ENCODE measurements at regions not wholly inside any gene's neighbourhood (a gene's known extent, or its start where the extent isn't known, plus 50 kb on each side); places are given as distances from the start of the nearest gene placed in this dataset.

- DNase-seq: no peak
These were observed 212.9 kb downstream of the ACTL7B start for GRCh38 chr9:108642871-108643270.

- DNase-seq: no peak
These were observed 215.6 kb downstream of the ACTL7B start for GRCh38 chr9:108640230-108640629.

- no peak for DNase-seq
These were observed 216.1 kb downstream of the ACTL7B start for GRCh38 chr9:108639696-108640095.

- no peak for DNase-seq
These were observed 216.7 kb downstream of the ACTL7B start for GRCh38 chr9:108639091-108639490.

GRCh38 chr9:108637340-108637739, 218.4 kb downstream of the ACTL7B start:
- DNase-seq: no peak

- no peak for DNase-seq
These were observed 219.8 kb downstream of the ACTL7B start for GRCh38 chr9:108636013-108636412.

GRCh38 chr9:108634672-108635462, 220.9 kb downstream of the ACTL7B start:
- DNase-seq: no peak

GRCh38 chr9:108634204-108634603, 221.6 kb downstream of the ACTL7B start:
- peak; percentile 88 for DNase-seq

GRCh38 chr9:108631496-108632285, 224.1 kb downstream of the ACTL7B start:
- no peak for DNase-seq

GRCh38 chr9:108628316-108628715, 227.5 kb downstream of the ACTL7B start:
- no peak for DNase-seq

GRCh38 chr9:108626743-108627142, 229.0 kb downstream of the ACTL7B start:
- no peak for DNase-seq

GRCh38 chr9:108621991-108622855, 233.6 kb downstream of the ACTL7B start:
- no peak for DNase-seq

- DNase-seq: no peak
These were observed 235.0 kb downstream of the ACTL7B start for GRCh38 chr9:108620767-108621166.

- DNase-seq: no peak
These were observed 236.8 kb downstream of the ACTL7B start for GRCh38 chr9:108618906-108619550.

- no peak for DNase-seq
These were observed 238.1 kb downstream of the ACTL7B start for GRCh38 chr9:108617676-108618075.

- no peak for DNase-seq
These were observed 240.6 kb downstream of the ACTL7B start for GRCh38 chr9:108615152-108615551.

- no peak for DNase-seq
These were observed 243.3 kb downstream of the ACTL7B start for GRCh38 chr9:108612513-108612912.

GRCh38 chr9:108609897-108610253, 245.9 kb downstream of the ACTL7B start:
- no peak for DNase-seq

- no peak for DNase-seq
These were observed 246.4 kb downstream of the ACTL7B start for GRCh38 chr9:108609227-108609896.

- DNase-seq: no peak
These were observed 248.2 kb downstream of the ACTL7B start for GRCh38 chr9:108607607-108608006.

- no peak for DNase-seq
These were observed 249.4 kb downstream of the ACTL7B start for GRCh38 chr9:108606401-108606800.

GRCh38 chr9:108603141-108603540, 252.6 kb downstream of the ACTL7B start:
- DNase-seq: no peak

Measured in NCI-H524 treated with DMSO at 0.1 percent for 48 hours (cell line).